IPS-18c (cell line): ENCODE measurements at regions not wholly inside any gene's neighbourhood (a gene's known extent, or its start where the extent isn't known, plus 50 kb on each side); places are given as distances from the start of the nearest gene placed in this dataset.
"Not testable (repeated sequence)": the region's sequence is repeated elsewhere in the genome, so short reads cannot be mapped to it uniquely, and the experiment has no call there.

Experiments used
- H3K4me3 ChIP-seq: 2 replicates; pipeline ENCODE4 v1.7.0; 2013; ENCODE audit warnings: low read depth, mild to moderate bottlenecking, low read length, moderate library complexity; ENCODE audit not compliant: insufficient read depth
- H3K9me3 ChIP-seq: one replicate; pipeline ENCODE4 v1.6.1; 2013; ENCODE audit warnings: mild to moderate bottlenecking, low read length, moderate library complexity; ENCODE audit not compliant: control insufficient read depth, insufficient read depth

GRCh38 chr13:90553159-90553558 lies 794.3 kb upstream of the MIR17HG start:
- no peak overlapping the region for H3K4me3 ChIP-seq
- peaks cover 2% of the 10 kb centered on the region for H3K9me3 ChIP-seq

- Histone ChIP-seq H3K4me3 (no peak overlapping the region), H3K9me3 (no peaks in the 10 kb centered on the region)
Measured at GRCh38 chr13:90557626-90558025, 789.9 kb upstream of the MIR17HG start.

- Histone ChIP-seq H3K4me3 (no peak overlapping the region), H3K9me3 (no peaks in the 10 kb centered on the region)
Measured at GRCh38 chr13:90562443-90562842, 785.0 kb upstream of the MIR17HG start.

- H3K4me3 ChIP-seq: no peak overlapping the region
- no peaks in the 10 kb centered on the region for H3K9me3 ChIP-seq
Measured at GRCh38 chr13:90564096-90564495, 783.4 kb upstream of the MIR17HG start.

- Histone ChIP-seq H3K4me3 (no peak overlapping the region), H3K9me3 (no peaks in the 10 kb centered on the region)
Measured at GRCh38 chr13:90564566-90564965, 782.9 kb upstream of the MIR17HG start.

GRCh38 chr13:90565985-90566713 lies 781.3 kb upstream of the MIR17HG start:
- H3K4me3 ChIP-seq: no peak overlapping the region
- no peaks in the 10 kb centered on the region for H3K9me3 ChIP-seq

- Histone ChIP-seq H3K9me3 (no peaks in the 10 kb centered on the region), H3K4me3 (no peak overlapping the region)
Measured at GRCh38 chr13:90568165-90568564, 779.3 kb upstream of the MIR17HG start.

GRCh38 chr13:90576067-90576466 lies 771.4 kb upstream of the MIR17HG start:
- no peak overlapping the region for H3K4me3 ChIP-seq
- H3K9me3 ChIP-seq: peaks cover 2% of the 10 kb centered on the region

GRCh38 chr13:90577726-90578125 lies 769.8 kb upstream of the MIR17HG start:
- H3K4me3 ChIP-seq: no peak overlapping the region
- peaks cover 2% of the 10 kb centered on the region for H3K9me3 ChIP-seq

GRCh38 chr13:90585392-90585791 lies 762.1 kb upstream of the MIR17HG start:
- no peak overlapping the region for H3K4me3 ChIP-seq
- no peaks in the 10 kb centered on the region for H3K9me3 ChIP-seq

GRCh38 chr13:90591260-90591926 lies 756.1 kb upstream of the MIR17HG start:
- Histone ChIP-seq H3K9me3 (no peaks in the 10 kb centered on the region), H3K4me3 (no peak overlapping the region)

GRCh38 chr13:90591927-90592268 lies 755.6 kb upstream of the MIR17HG start:
- H3K4me3 ChIP-seq: no peak overlapping the region
- H3K9me3 ChIP-seq: no peaks in the 10 kb centered on the region

GRCh38 chr13:90592943-90593342 lies 754.5 kb upstream of the MIR17HG start:
- no peaks in the 10 kb centered on the region for H3K9me3 ChIP-seq
- H3K4me3 ChIP-seq: no peak overlapping the region

- Histone ChIP-seq H3K9me3 (no peaks in the 10 kb centered on the region), H3K4me3 (no peak overlapping the region)
Measured at GRCh38 chr13:90594681-90595080, 752.8 kb upstream of the MIR17HG start.

GRCh38 chr13:90605664-90606063 lies 741.8 kb upstream of the MIR17HG start:
- Histone ChIP-seq H3K4me3 (no peak overlapping the region), H3K9me3 (no peaks in the 10 kb centered on the region)

GRCh38 chr13:90606921-90607320 lies 740.6 kb upstream of the MIR17HG start:
- H3K9me3 ChIP-seq, H3K4me3 ChIP-seq: not testable (repeated sequence)

GRCh38 chr13:90612391-90612790 lies 735.1 kb upstream of the MIR17HG start:
- no peak overlapping the region for H3K4me3 ChIP-seq
- H3K9me3 ChIP-seq: no peaks in the 10 kb centered on the region

- Histone ChIP-seq H3K9me3 (no peaks in the 10 kb centered on the region), H3K4me3 (no peak overlapping the region)
Measured at GRCh38 chr13:90613076-90613795, 734.3 kb upstream of the MIR17HG start.
